Activated CD4-positive, CD25-positive, alpha-beta regulatory T cell (primary cell): ENCODE measurements at regions not wholly inside any gene's neighbourhood (a gene's known extent, or its start where the extent isn't known, plus 50 kb on each side); places are given as distances from the start of the nearest gene placed in this dataset.
"Not testable (repeated sequence)": the region's sequence is repeated elsewhere in the genome, so short reads cannot be mapped to it uniquely, and the experiment has no call there.

Experiments used
- DNase-seq, 4 experiments: peaks; one replicate each; lab custom pipeline; 2025; lab: John Stamatoyannopoulos, UW

DNA sequence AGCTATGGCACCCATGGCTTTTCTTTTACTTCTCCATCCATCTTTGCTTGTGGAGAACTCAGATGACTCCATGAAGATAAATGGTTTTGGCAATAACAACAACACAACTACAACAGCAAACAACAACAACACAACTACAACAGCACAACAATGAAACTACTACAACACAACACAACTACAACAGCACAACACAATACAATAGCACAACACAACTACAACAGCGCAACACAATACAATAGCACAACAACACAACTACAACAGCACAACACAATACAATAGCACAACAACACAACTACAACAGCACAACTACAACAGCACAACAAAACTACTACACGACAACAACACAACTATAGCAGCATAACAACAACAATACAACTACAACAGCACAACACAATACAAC lies 569.4 kb downstream of the TOX3 start:
- DNase-seq = not testable (repeated sequence)

GRCh38 chr16:51971184-51971583 lies 575.8 kb downstream of the TOX3 start:
- no peak for DNase-seq

GRCh38 chr16:51968749-51969148 lies 578.2 kb downstream of the TOX3 start:
- no peak for DNase-seq

- no peak for DNase-seq
These were observed 579.3 kb downstream of the TOX3 start for GRCh38 chr16:51967646-51968045.

- no peak for DNase-seq
These were observed 586.0 kb downstream of the TOX3 start for GRCh38 chr16:51960931-51961330.

- no peak for DNase-seq
These were observed 593.5 kb downstream of the TOX3 start for GRCh38 chr16:51953286-51953985.

- DNase-seq = no peak
These were observed 594.4 kb downstream of the TOX3 start for GRCh38 chr16:51952500-51952899.

DNA sequence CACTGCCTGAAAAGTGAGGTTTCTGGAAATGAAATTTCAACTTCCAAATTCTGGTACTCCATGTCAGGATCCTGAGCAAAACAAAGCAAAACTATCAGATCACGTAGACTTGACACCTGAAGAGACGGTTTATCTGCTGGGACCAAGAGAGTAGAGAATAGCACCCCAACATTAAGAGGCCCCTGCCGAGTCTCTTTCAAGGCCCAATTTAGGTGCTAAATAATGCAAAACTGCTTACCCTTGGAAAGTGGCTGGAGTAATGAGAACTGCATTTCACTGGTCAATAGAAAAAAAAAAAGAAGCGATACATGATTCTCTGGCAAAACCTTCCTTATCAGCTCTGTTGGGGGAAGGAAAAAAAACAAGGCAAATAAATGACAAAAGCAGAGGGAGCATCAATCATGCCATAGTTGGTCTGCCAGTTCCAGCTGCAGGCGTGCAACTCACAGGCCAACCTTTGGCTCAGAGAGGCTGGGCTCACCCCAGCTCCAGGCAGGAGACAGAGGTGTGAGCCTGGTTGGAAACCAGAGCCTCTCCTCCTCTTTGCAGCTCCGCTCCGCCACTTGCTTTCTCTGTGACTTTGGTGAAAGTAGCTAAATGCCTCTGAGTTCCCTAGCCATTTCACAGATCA lies 595.2 kb downstream of the TOX3 start:
- no peak for DNase-seq

DNA sequence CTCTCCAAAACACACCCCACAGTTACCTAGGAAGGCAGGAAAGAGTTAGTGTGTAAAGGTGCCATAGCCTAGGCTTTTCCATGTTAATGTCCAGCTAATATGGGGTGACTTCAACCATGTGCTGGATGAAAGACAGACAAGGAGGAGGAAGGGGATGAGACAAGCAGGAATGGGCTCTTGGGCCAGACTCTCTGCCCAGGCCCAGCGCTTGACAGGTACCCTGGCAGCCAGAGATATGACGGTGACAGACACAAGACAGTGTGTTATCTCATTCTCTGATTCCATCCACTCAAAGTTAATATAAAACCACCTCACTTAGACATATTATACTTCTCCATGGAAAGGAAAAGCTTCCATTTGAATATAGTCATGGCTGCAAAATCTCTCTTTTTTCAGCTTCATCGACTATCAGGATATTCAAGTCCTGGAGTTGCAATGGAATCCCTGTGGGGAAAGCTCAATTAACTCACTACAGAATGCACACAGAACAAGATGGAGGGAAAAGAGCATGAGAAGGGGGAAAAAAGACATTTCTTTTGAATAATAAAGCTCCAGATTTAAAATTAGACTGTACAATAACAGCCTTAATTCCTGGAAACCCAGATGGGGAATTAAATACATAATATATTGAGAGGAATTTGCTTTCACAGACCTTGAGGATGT lies 596.7 kb downstream of the TOX3 start:
- DNase-seq = no peak

DNA sequence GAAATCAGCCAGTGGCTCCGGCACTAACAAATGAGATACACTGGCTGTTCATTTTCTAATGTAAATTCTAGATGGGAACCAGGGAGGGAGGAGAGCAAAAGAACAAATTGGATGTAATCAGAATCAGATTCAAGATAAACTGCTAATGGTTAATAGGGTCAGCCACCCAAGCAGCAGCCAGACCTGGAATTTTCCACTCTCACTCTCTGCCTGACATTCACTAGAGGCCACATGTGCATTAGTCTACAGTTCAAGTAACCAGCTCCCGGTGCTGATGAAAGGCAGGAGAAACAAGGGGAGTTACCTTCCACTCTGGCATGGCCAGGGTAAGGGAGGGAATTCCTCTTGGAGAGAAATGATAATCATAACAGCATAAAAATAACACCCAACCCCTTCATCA lies 597.7 kb downstream of the TOX3 start:
- no peak for DNase-seq

DNA sequence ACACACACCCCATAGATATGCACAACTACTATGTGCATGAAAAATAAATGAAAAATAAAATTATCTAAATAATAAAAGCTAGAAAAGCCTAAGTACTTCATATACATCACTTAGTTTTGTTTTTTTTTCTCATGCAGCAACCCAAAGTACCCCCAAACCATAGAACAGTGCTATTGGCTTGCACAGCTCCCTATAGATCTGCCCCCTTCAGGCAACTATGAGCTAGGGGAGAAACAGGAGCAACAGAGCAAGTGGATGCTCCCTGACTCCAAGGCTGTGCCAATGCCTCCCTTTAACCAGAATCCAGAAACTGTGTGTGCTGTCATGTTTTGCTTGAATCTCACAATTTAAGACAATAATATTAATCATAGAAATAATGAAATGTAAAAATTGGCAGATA lies 605.5 kb downstream of the TOX3 start:
- no peak for DNase-seq

DNA sequence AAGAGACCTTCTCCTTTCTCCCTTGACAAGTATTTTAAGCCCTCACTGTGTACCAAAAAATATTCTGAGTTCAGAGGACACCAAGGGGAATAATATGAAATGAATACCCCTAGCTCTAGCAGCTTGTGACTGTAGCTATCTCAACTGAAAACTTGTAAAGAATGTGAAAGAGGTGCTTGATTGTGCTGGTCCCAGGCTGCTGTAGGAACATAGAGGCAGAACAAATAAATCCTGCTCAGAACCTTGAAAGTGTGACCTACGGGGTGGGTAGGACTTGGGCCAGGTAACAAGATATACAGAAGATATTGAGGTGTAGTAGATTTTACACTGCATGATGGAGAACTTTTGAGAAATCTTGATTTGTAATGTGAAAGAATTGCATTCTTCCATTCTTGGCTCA lies 606.8 kb downstream of the TOX3 start:
- no peak for DNase-seq

- no peak for DNase-seq
These were observed 607.5 kb downstream of the TOX3 start for GRCh38 chr16:51939378-51939871.

GRCh38 chr16:51938861-51939260 lies 608.1 kb downstream of the TOX3 start:
- no peak for DNase-seq

GRCh38 chr16:51937771-51938170 lies 609.2 kb downstream of the TOX3 start:
- no peak for DNase-seq

- DNase-seq = no peak
These were observed 610.1 kb downstream of the TOX3 start for GRCh38 chr16:51936846-51937245.

DNA sequence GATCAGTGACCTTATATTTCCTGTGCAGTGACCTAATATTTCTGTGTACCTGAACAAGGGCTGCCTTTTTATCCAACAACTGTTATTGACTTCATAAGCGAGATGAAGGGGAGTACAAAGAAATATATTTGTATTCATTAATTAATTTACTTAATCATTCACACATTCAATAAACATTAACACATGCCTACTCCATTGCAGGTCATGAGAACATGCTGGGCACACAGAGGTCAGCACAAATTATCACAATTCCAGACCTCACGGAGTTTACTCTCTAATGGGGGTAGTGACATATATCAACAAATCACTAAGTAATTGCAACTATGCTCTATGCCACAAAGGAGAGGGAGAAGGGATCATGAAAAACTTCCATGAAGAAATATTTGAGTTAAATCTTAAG lies 614.6 kb downstream of the TOX3 start:
- no peak for DNase-seq

GRCh38 chr16:51931653-51932052 lies 615.3 kb downstream of the TOX3 start:
- DNase-seq = no peak

GRCh38 chr16:51924744-51925143 lies 622.2 kb downstream of the TOX3 start:
- DNase-seq = no peak

- no peak for DNase-seq
These were observed 624.5 kb downstream of the TOX3 start for GRCh38 chr16:51922476-51922875.

- no peak for DNase-seq
These were observed 627.2 kb downstream of the TOX3 start for GRCh38 chr16:51919736-51920135.

DNA sequence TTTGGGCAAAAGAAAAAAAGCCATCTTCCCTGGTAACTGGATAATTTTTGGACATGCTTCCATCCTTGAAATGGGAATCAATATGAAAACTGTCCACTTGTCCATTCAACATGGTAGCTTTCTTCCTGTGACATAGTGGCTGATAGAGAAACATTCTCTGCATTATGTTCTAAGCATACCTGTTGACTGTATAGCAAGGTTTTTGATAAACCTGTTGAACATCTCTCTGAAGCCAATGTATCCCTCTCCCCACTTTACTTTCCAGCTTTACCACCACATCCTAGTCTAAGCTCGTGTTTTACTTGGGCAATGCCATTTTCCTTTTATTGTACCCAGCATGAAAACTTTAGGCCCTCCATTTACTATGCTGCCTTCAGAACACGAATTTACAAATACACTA lies 630.1 kb downstream of the TOX3 start:
- no peak for DNase-seq

GRCh38 chr16:51916231-51916630 lies 630.7 kb downstream of the TOX3 start:
- DNase-seq = no peak
